ENCODE measurements at regions not wholly inside any gene's neighbourhood (a gene's known extent, or its start where the extent isn't known, plus 50 kb on each side); places are given as distances from the start of the nearest gene placed in this dataset.

- TF ChIP-seq, protein P1, sequence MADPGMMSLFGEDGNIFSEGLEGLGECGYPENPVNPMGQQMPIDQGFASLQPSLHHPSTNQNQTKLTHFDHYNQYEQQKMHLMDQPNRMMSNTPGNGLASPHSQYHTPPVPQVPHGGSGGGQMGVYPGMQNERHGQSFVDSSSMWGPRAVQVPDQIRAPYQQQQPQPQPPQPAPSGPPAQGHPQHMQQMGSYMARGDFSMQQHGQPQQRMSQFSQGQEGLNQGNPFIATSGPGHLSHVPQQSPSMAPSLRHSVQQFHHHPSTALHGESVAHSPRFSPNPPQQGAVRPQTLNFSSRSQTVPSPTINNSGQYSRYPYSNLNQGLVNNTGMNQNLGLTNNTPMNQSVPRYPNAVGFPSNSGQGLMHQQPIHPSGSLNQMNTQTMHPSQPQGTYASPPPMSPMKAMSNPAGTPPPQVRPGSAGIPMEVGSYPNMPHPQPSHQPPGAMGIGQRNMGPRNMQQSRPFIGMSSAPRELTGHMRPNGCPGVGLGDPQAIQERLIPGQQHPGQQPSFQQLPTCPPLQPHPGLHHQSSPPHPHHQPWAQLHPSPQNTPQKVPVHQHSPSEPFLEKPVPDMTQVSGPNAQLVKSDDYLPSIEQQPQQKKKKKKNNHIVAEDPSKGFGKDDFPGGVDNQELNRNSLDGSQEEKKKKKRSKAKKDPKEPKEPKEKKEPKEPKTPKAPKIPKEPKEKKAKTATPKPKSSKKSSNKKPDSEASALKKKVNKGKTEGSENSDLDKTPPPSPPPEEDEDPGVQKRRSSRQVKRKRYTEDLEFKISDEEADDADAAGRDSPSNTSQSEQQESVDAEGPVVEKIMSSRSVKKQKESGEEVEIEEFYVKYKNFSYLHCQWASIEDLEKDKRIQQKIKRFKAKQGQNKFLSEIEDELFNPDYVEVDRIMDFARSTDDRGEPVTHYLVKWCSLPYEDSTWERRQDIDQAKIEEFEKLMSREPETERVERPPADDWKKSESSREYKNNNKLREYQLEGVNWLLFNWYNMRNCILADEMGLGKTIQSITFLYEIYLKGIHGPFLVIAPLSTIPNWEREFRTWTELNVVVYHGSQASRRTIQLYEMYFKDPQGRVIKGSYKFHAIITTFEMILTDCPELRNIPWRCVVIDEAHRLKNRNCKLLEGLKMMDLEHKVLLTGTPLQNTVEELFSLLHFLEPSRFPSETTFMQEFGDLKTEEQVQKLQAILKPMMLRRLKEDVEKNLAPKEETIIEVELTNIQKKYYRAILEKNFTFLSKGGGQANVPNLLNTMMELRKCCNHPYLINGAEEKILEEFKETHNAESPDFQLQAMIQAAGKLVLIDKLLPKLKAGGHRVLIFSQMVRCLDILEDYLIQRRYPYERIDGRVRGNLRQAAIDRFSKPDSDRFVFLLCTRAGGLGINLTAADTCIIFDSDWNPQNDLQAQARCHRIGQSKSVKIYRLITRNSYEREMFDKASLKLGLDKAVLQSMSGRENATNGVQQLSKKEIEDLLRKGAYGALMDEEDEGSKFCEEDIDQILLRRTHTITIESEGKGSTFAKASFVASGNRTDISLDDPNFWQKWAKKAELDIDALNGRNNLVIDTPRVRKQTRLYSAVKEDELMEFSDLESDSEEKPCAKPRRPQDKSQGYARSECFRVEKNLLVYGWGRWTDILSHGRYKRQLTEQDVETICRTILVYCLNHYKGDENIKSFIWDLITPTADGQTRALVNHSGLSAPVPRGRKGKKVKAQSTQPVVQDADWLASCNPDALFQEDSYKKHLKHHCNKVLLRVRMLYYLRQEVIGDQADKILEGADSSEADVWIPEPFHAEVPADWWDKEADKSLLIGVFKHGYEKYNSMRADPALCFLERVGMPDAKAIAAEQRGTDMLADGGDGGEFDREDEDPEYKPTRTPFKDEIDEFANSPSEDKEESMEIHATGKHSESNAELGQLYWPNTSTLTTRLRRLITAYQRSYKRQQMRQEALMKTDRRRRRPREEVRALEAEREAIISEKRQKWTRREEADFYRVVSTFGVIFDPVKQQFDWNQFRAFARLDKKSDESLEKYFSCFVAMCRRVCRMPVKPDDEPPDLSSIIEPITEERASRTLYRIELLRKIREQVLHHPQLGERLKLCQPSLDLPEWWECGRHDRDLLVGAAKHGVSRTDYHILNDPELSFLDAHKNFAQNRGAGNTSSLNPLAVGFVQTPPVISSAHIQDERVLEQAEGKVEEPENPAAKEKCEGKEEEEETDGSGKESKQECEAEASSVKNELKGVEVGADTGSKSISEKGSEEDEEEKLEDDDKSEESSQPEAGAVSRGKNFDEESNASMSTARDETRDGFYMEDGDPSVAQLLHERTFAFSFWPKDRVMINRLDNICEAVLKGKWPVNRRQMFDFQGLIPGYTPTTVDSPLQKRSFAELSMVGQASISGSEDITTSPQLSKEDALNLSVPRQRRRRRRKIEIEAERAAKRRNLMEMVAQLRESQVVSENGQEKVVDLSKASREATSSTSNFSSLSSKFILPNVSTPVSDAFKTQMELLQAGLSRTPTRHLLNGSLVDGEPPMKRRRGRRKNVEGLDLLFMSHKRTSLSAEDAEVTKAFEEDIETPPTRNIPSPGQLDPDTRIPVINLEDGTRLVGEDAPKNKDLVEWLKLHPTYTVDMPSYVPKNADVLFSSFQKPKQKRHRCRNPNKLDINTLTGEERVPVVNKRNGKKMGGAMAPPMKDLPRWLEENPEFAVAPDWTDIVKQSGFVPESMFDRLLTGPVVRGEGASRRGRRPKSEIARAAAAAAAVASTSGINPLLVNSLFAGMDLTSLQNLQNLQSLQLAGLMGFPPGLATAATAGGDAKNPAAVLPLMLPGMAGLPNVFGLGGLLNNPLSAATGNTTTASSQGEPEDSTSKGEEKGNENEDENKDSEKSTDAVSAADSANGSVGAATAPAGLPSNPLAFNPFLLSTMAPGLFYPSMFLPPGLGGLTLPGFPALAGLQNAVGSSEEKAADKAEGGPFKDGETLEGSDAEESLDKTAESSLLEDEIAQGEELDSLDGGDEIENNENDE (IDR thresholded peaks at IDR 0.05; ENCODE audit: insufficient replicate concordance, low read length): no peak
- TF ChIP-seq KDM1A (IDR thresholded peaks at IDR 0.05; ENCODE audit: borderline replicate concordance, low read length) (no peak), CEBPB (IDR thresholded peaks at IDR 0.05; ENCODE audit: low read depth, low read length) (no peak), EGR1 (IDR thresholded peaks at IDR 0.05; ENCODE audit: borderline replicate concordance, low read depth, low read length) (no peak), HDAC2 (IDR thresholded peaks at IDR 0.05; ENCODE audit: borderline replicate concordance in 1 of 2, low read depth in 2 of 2, low read length in 2 of 2) (no peak)
Observed at GRCh38 chr3:111362381-111363009, 179.5 kb upstream of the CD96 start (continued).

All from H1 (cell line).